T-helper 17 cell (primary cell): ENCODE measurements at regions not wholly inside any gene's neighbourhood (a gene's known extent, or its start where the extent isn't known, plus 50 kb on each side); places are given as distances from the start of the nearest gene placed in this dataset.

Experiments used
- ATAC-seq: fragments of 150-1000 bp; cut with Tn5 transposase; 2 replicates; pipeline ENCODE4 v1.10.0; 2021; ENCODE audit warnings: mild to moderate bottlenecking, moderate library complexity
- DNase-seq, 3 donors: peaks; one replicate each; pipeline versions ENCODE4 v3.0.0 to v3.0.0-alpha.2; 2020 to 2021
- H3K9me3 ChIP-seq: one replicate; pipeline ENCODE4 v1.7.0; 2013; ENCODE audit warnings: low read length, mild to moderate bottlenecking; ENCODE audit not compliant: control insufficient read depth, poor library complexity, severe bottlenecking
- H3K27ac Mint-ChIP-seq: one replicate; pipeline ENCODE4 v1.8.0; 2022; ENCODE audit warnings: mild to moderate bottlenecking, moderate library complexity, mixed read lengths
- H3K27me3 Mint-ChIP-seq: one replicate; pipeline ENCODE4 v1.8.0; 2022; ENCODE audit warnings: mixed read lengths
- H3K36me3 Mint-ChIP-seq: one replicate; pipeline ENCODE4 v1.8.0; 2022; ENCODE audit warnings: low read depth, mixed read lengths
- H3K4me1 Mint-ChIP-seq: one replicate; pipeline ENCODE4 v1.8.0; 2022; ENCODE audit warnings: mild to moderate bottlenecking, mixed read lengths
- H3K4me3 Mint-ChIP-seq: one replicate; pipeline ENCODE4 v1.8.0; 2022; ENCODE audit warnings: mild to moderate bottlenecking, moderate library complexity, mixed read lengths

GRCh38 chr1:213649373-213649772 is 338.4 kb upstream of the PROX1 start:
- ATAC-seq = no peak
- Mint-ChIP-seq H3K27ac (no peak overlapping the region), H3K36me3 (no peaks in the 10 kb centered on the region), H3K4me1 (no peaks in the 10 kb centered on the region), H3K4me3 (no peak overlapping the region), H3K27me3 (peaks cover 7% of the 10 kb centered on the region)
- no peak for DNase-seq
- H3K9me3 ChIP-seq = no peaks in the 10 kb centered on the region

GRCh38 chr1:213650603-213651002 is 337.2 kb upstream of the PROX1 start:
- H3K36me3 Mint-ChIP-seq = no peaks in the 10 kb centered on the region
- peaks cover 7% of the 10 kb centered on the region for H3K27me3 Mint-ChIP-seq
- H3K4me1 Mint-ChIP-seq = no peaks in the 10 kb centered on the region
- no peaks in the 10 kb centered on the region for H3K9me3 ChIP-seq
- no peak overlapping the region for H3K27ac Mint-ChIP-seq
- ATAC-seq (no peak), DNase-seq (no peak)
- no peak overlapping the region for H3K4me3 Mint-ChIP-seq

GRCh38 chr1:213651077-213651476 is 336.7 kb upstream of the PROX1 start:
- no peak overlapping the region for H3K27ac Mint-ChIP-seq
- H3K4me3 Mint-ChIP-seq = no peak overlapping the region
- DNase-seq (no peak), ATAC-seq (no peak)
- no peaks in the 10 kb centered on the region for H3K9me3 ChIP-seq
- H3K27me3 Mint-ChIP-seq = peaks cover 4% of the 10 kb centered on the region
- H3K4me1 Mint-ChIP-seq = no peaks in the 10 kb centered on the region
- no peaks in the 10 kb centered on the region for H3K36me3 Mint-ChIP-seq

- Mint-ChIP-seq H3K27me3 (no peaks in the 10 kb centered on the region), H3K4me3 (no peak overlapping the region)
Observed at GRCh38 chr1:213652109-213652508, 335.7 kb upstream of the PROX1 start.

GRCh38 chr1:213656039-213656438 is 331.7 kb upstream of the PROX1 start:
- no peak overlapping the region for H3K27ac Mint-ChIP-seq
- H3K27me3 Mint-ChIP-seq = no peaks in the 10 kb centered on the region
- DNase-seq (no peak), ATAC-seq (no peak)
- H3K4me1 Mint-ChIP-seq = no peaks in the 10 kb centered on the region
- H3K36me3 Mint-ChIP-seq = no peaks in the 10 kb centered on the region
- H3K4me3 Mint-ChIP-seq = no peak overlapping the region
- no peaks in the 10 kb centered on the region for H3K9me3 ChIP-seq

More at GRCh38 chr1:213652109-213652508, 335.7 kb upstream of the PROX1 start:
- DNase-seq = no peak
- no peaks in the 10 kb centered on the region for H3K9me3 ChIP-seq
- Mint-ChIP-seq H3K27ac (no peak overlapping the region), H3K36me3 (no peaks in the 10 kb centered on the region), H3K4me1 (no peaks in the 10 kb centered on the region)
- no peak for ATAC-seq

GRCh38 chr1:213656503-213656902 is 331.3 kb upstream of the PROX1 start:
- no peak overlapping the region for H3K4me3 Mint-ChIP-seq
- H3K9me3 ChIP-seq = no peaks in the 10 kb centered on the region
- H3K27ac Mint-ChIP-seq = no peak overlapping the region
- H3K27me3 Mint-ChIP-seq = no peaks in the 10 kb centered on the region
- no peaks in the 10 kb centered on the region for H3K4me1 Mint-ChIP-seq
- H3K36me3 Mint-ChIP-seq = no peaks in the 10 kb centered on the region
- ATAC-seq (no peak), DNase-seq (no peak)

- Mint-ChIP-seq H3K4me1 (no peaks in the 10 kb centered on the region), H3K27me3 (no peaks in the 10 kb centered on the region), H3K4me3 (no peak overlapping the region), H3K36me3 (no peaks in the 10 kb centered on the region), H3K27ac (no peak overlapping the region)
- no peak for DNase-seq
- no peak for ATAC-seq
- no peaks in the 10 kb centered on the region for H3K9me3 ChIP-seq
Observed at GRCh38 chr1:213657013-213657412, 330.8 kb upstream of the PROX1 start.

GRCh38 chr1:213657879-213658278 is 329.9 kb upstream of the PROX1 start:
- Mint-ChIP-seq H3K27ac (no peak overlapping the region), H3K36me3 (no peaks in the 10 kb centered on the region), H3K27me3 (no peaks in the 10 kb centered on the region), H3K4me3 (no peak overlapping the region), H3K4me1 (no peaks in the 10 kb centered on the region)
- H3K9me3 ChIP-seq = no peaks in the 10 kb centered on the region
- ATAC-seq = no peak
- DNase-seq = no peak

GRCh38 chr1:213658457-213658856 is 329.3 kb upstream of the PROX1 start:
- Mint-ChIP-seq H3K4me1 (no peaks in the 10 kb centered on the region), H3K4me3 (no peak overlapping the region), H3K27me3 (no peaks in the 10 kb centered on the region), H3K27ac (no peak overlapping the region), H3K36me3 (no peaks in the 10 kb centered on the region)
- no peak for ATAC-seq
- no peaks in the 10 kb centered on the region for H3K9me3 ChIP-seq
- no peak for DNase-seq

GRCh38 chr1:213659580-213660547 is 327.9 kb upstream of the PROX1 start:
- Mint-ChIP-seq H3K27ac (no peak overlapping the region), H3K27me3 (no peaks in the 10 kb centered on the region), H3K4me1 (no peaks in the 10 kb centered on the region), H3K36me3 (no peaks in the 10 kb centered on the region), H3K4me3 (no peak overlapping the region)
- ATAC-seq (no peak), DNase-seq (no peak)
- no peaks in the 10 kb centered on the region for H3K9me3 ChIP-seq

- Mint-ChIP-seq H3K4me3 (no peak overlapping the region), H3K36me3 (no peaks in the 10 kb centered on the region), H3K27ac (no peak overlapping the region), H3K4me1 (no peaks in the 10 kb centered on the region), H3K27me3 (no peaks in the 10 kb centered on the region)
- no peak for ATAC-seq
- H3K9me3 ChIP-seq = no peaks in the 10 kb centered on the region
- no peak for DNase-seq
Observed at GRCh38 chr1:213661302-213661701, 326.5 kb upstream of the PROX1 start.

- H3K4me3 Mint-ChIP-seq = no peak overlapping the region
- ATAC-seq = no peak
- H3K27ac Mint-ChIP-seq = no peak overlapping the region
- H3K9me3 ChIP-seq = no peaks in the 10 kb centered on the region
- peaks cover 3% of the 10 kb centered on the region for H3K4me1 Mint-ChIP-seq
- DNase-seq = no peak
- H3K27me3 Mint-ChIP-seq = no peaks in the 10 kb centered on the region
- no peaks in the 10 kb centered on the region for H3K36me3 Mint-ChIP-seq
Observed at GRCh38 chr1:213666113-213666512, 321.7 kb upstream of the PROX1 start.

GRCh38 chr1:213666922-213667321 is 320.9 kb upstream of the PROX1 start:
- Mint-ChIP-seq H3K27me3 (no peaks in the 10 kb centered on the region), H3K4me1 (peaks cover 3% of the 10 kb centered on the region), H3K4me3 (no peak overlapping the region), H3K36me3 (no peaks in the 10 kb centered on the region), H3K27ac (no peak overlapping the region)
- DNase-seq (no peak), ATAC-seq (no peak)
- no peaks in the 10 kb centered on the region for H3K9me3 ChIP-seq

GRCh38 chr1:213669512-213669911 is 318.3 kb upstream of the PROX1 start:
- Mint-ChIP-seq H3K27me3 (no peaks in the 10 kb centered on the region), H3K4me3 (no peak overlapping the region), H3K36me3 (no peaks in the 10 kb centered on the region), H3K4me1 (peaks cover 3% of the 10 kb centered on the region), H3K27ac (peak overlapping the region; percentile 12)
- ATAC-seq = no peak
- no peaks in the 10 kb centered on the region for H3K9me3 ChIP-seq
- no peak for DNase-seq
